Heart left ventricle (tissue), 16 donors: ENCODE measurements at regions not wholly inside any gene's neighbourhood (a gene's known extent, or its start where the extent isn't known, plus 50 kb on each side); places are given as distances from the start of the nearest gene placed in this dataset.

ENCODE experiments used
- ATAC-seq, 4 donors: fragments of 200-7000 bp; cut with Tn5 transposase; one replicate each; pipeline ENCODE4 v1.9.1; 2020 to 2022; ENCODE audit warnings: moderate library complexity in 4 of 4, mild to moderate bottlenecking in 3 of 4, moderate number of reproducible peaks in 1 of 4
- DNase-seq, 5 donors: peaks; one replicate each; pipeline ENCODE4 v3.0.0-alpha.2; 2020
- H3K27ac ChIP-seq, 12 donors: fragments of 200-600 bp; sonication (generic) in 4 of 12; one replicate each; pipeline versions ENCODE4 v1.5.0 to v1.8.0; 2016 to 2022; ENCODE audit warnings: mild to moderate bottlenecking in 2 of 12
- H3K27me3 ChIP-seq, 9 donors: fragments of 200-600 bp; sonication (generic) in 2 of 9; one replicate each; pipeline versions ENCODE4 v1.5.1 to v1.8.0; 2016 to 2022; ENCODE audit warnings: mild to moderate bottlenecking in 3 of 9
- H3K36me3 ChIP-seq, 9 donors: fragments of 200-600 bp; sonication (generic) in 2 of 9; one replicate each; pipeline versions ENCODE4 v1.5.0 to v1.8.0; 2018 to 2022; ENCODE audit warnings: mild to moderate bottlenecking in 2 of 9
- H3K4me1 ChIP-seq, 12 donors: fragments of 200-600 bp; sonication (generic) in 4 of 12; one replicate each; pipeline versions ENCODE4 v1.5.0 to v1.8.0; 2016 to 2022; ENCODE audit warnings: mild to moderate bottlenecking in 3 of 12
- H3K4me3 ChIP-seq, 12 donors: fragments of 200-600 bp; sonication (generic) in 4 of 12; one replicate each; pipeline versions ENCODE4 v1.5.0 to v1.8.0; 2017 to 2022; ENCODE audit warnings: mild to moderate bottlenecking in 9 of 12, moderate library complexity in 4 of 12
- H3K9me3 ChIP-seq, 12 donors: fragments of 200-600 bp; sonication (generic) in 4 of 12; one replicate each; pipeline versions ENCODE4 v1.5.0 to v1.8.0; 2016 to 2022; ENCODE audit warnings: mild to moderate bottlenecking in 1 of 12
- POLR2A ChIP-seq, 2 donors: fragments of 450-650 bp; IDR thresholded peaks; one replicate each; pipeline ENCODE4 v1.6.1; 2017; ENCODE audit warnings: antibody characterized with exemption in 2 of 2, mild to moderate bottlenecking in 2 of 2, moderate library complexity in 2 of 2
- WGBS, 4 donors: extraction: QIAGEN DNeasy Blood & Tissue Kit in 2 of 4; methylation state at CpG; one replicate each; pipeline versions ENCODE4 v1.1.5 to v1.1.7; 2013 to 2018; 5-methylcytosine and 5-hydroxymethylcytosine counted together
- intact Hi-C, 10 donors: fragments of 100-400 bp; cut with DNase I; formaldehyde crosslinking; loops; one replicate each; pipeline versions ENCODE4 v1.11.1 to v1.14.2; 2022
- TF ChIP-seq, protein P1 (sequence below), 12 donors: fragments of 200-600 bp; sonication (generic) in 4 of 12; IDR thresholded peaks; one replicate each; pipeline versions ENCODE4 v1.5.0 to v1.8.0; 2018 to 2022; ENCODE audit warnings: antibody characterized with exemption in 12 of 12, mild to moderate bottlenecking in 5 of 12
- donor health status: ischemic (EF 13 %, LVEDD 7.1; RV severe dilation, severe dysfunction).
- donor health status: healthy with polysubstance abuse.
- donor health status: DM: no; HTN: yes; CAD: no.
- donor health status: DM: no; HTN: no; CAD: no.
- donor health status: ischemic (EF 25% LVEDD 6.9; RV normal size, moderate dysfunction).
- donor health status: ischemic (EF 25% LVEDD 5.7; RV mildly dilated, moderate dysfunction).
- donor health status: healthy.
- donor health status: DM: yes; HTN: yes; CAD: no.
- donor health status: ischemic (EF 35%, LVEDD 5.7; RV mildly dilated, moderate dysfunction).
- donor health status: nonischemic (EF 11% LVEDD 7.7; RV severe dilation, severe dysfunction).
- donor health status: DM: yes; HTN: yes; CAD: no.
- donor health status: PGD.
- donor health status: ischemic (EF 29% LVEDD 5.4; RV normal size, mild dysfunction).
- donor health status: nonischemic (EF 23%, LVEDD 6.1; RV moderate dilation, normal function).

- WGBS, 4 donors = 91 to 97% (median 94%) methylated on average over 2 of the region's 2 CpGs
These were observed 209.8 kb downstream of the TM2D1 start for GRCh38 chr1:61515096-61515495.

More at GRCh38 chr1:61515096-61515495, 209.8 kb downstream of the TM2D1 start:
- Histone ChIP-seq H3K27me3 (no peaks in the 10 kb centered on the region), H3K27ac (no peak overlapping the region), H3K36me3 (no peaks in the 10 kb centered on the region), H3K4me3 (no peak overlapping the region), H3K9me3 (peaks cover 0 to 10% (median 0%) of the 10 kb centered on the region in 12 donors), H3K4me1 (peaks cover 0 to 9% (median 0%) of the 10 kb centered on the region in 12 donors)
- TF ChIP-seq POLR2A (IDR thresholded peaks at IDR 0.05) = no peak
- TF ChIP-seq, protein P1, sequence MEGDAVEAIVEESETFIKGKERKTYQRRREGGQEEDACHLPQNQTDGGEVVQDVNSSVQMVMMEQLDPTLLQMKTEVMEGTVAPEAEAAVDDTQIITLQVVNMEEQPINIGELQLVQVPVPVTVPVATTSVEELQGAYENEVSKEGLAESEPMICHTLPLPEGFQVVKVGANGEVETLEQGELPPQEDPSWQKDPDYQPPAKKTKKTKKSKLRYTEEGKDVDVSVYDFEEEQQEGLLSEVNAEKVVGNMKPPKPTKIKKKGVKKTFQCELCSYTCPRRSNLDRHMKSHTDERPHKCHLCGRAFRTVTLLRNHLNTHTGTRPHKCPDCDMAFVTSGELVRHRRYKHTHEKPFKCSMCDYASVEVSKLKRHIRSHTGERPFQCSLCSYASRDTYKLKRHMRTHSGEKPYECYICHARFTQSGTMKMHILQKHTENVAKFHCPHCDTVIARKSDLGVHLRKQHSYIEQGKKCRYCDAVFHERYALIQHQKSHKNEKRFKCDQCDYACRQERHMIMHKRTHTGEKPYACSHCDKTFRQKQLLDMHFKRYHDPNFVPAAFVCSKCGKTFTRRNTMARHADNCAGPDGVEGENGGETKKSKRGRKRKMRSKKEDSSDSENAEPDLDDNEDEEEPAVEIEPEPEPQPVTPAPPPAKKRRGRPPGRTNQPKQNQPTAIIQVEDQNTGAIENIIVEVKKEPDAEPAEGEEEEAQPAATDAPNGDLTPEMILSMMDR (IDR thresholded peaks at IDR 0.05) = no peak
- ATAC-seq = no peak
- no peak for DNase-seq
- intact Hi-C loops = no loop called here
